ENCODE measurements at regions not wholly inside any gene's neighbourhood (a gene's known extent, or its start where the extent isn't known, plus 50 kb on each side); places are given as distances from the start of the nearest gene placed in this dataset.

- TF ChIP-seq CTCF (IDR thresholded peaks at IDR 0.05), result no peak
- TF ChIP-seq EZH2 (IDR thresholded peaks at IDR 0.05), result no peak
Observed at GRCh38 chr11:39777035-39777434, 1682.4 kb downstream of the LRRC4C start.

All from neural progenitor cell (in vitro differentiated cells).